SK-N-MC (cell line): ENCODE measurements at regions not wholly inside any gene's neighbourhood (a gene's known extent, or its start where the extent isn't known, plus 50 kb on each side); places are given as distances from the start of the nearest gene placed in this dataset.

Experiments
- EZH2 ChIP-seq: fragments of 200-600 bp; sonication (generic); IDR thresholded peaks from one replicate; pipeline ENCODE4 v1.6.1; 2017; ENCODE audit warnings: antibody characterized with exemption
- FOXP2 ChIP-seq: optimal IDR thresholded peaks from 2 replicates; pipeline ENCODE3; 2011; ENCODE audit warnings: mild to moderate bottlenecking, moderate library complexity; ENCODE audit not compliant: insufficient read depth; ENCODE audit errors: extremely low read length, control extremely low read depth
- POLR2AphosphoS5 ChIP-seq: IDR thresholded peaks from 2 replicates; pipeline ENCODE4 v1.6.1; 2012; ENCODE audit warnings: mild to moderate bottlenecking, low read depth, low read length, borderline replicate concordance

DNA sequence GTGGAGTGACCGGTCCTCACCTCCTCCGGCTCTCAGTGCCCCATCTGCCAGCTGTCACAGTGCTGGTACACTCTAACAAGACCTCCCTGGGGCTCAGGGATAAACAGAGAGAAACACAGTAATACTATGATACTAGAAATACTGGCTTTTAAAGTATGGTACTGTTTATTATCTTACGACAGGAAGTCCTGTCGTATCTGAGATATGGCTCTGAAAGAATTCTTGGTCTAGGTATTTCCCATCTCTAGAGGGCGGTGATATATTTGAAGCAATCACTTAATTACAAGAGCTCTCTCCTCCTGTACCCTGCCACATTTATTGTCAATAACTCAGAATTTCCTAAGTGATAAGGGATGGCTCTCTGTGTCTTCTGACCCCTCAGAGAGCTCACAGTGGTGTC, 119.1 kb downstream of the RRM1 start:
- TF ChIP-seq EZH2 (no peak), POLR2AphosphoS5 (no peak), FOXP2 (no peak)
